ENCODE measurements at regions not wholly inside any gene's neighbourhood (a gene's known extent, or its start where the extent isn't known, plus 50 kb on each side); places are given as distances from the start of the nearest gene placed in this dataset.

DNA sequence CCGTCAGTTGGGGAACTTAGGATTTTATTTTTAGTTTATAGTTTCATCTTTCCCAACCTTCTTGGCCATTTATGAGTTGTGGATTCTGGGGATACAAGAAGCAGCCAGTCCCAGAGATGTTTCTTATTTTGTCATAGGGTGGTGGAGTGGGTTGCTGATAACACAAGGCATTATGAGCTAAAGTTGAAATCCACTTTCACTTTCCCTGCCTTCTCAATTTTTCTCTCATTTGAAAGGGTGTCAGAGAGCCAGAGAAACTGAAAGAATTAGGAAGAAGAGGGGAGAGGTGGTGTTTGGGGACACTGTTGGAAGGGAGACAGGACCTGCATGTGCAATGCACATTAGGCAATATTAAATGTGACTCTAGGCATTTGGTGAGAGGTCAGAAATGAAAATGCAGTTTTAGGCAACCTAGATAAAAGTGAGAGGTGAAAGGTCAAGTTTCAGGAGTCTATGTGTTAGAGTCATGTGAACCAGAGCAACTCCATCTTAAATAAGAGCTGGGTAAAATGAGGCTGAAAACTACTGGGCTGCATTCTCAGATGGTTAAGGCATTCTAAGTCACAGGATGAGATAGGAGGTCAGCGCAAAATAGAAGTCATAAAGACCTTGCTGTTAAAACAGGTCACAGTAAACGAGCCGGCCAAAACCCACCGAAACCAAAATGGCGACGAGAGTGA is 71.1 kb upstream of the F3 start:
- Histone ChIP-seq H3K9me3 (no peaks in the 10 kb centered on the region), H3K27ac (replicated peaks in 1 of 4) (peak overlapping the region in 1 of 4 donors; percentile 18), H3K4me1 (peaks cover 0 to 18% (median 12%) of the 10 kb centered on the region in 4 donors), H3K4me3 (no peak overlapping the region), H3K27me3 (no peaks in the 10 kb centered on the region), H3K36me3 (no peaks in the 10 kb centered on the region)
- intact Hi-C loops (cut with DNase I): no loop called here
- TF ChIP-seq POLR2AphosphoS5 (IDR thresholded peaks at IDR 0.05) (no peak), EP300 (IDR thresholded peaks at IDR 0.05) (no peak), POLR2A (IDR thresholded peaks at IDR 0.05; ENCODE audit: low read depth) (no peak)
- TF ChIP-seq, protein P1, sequence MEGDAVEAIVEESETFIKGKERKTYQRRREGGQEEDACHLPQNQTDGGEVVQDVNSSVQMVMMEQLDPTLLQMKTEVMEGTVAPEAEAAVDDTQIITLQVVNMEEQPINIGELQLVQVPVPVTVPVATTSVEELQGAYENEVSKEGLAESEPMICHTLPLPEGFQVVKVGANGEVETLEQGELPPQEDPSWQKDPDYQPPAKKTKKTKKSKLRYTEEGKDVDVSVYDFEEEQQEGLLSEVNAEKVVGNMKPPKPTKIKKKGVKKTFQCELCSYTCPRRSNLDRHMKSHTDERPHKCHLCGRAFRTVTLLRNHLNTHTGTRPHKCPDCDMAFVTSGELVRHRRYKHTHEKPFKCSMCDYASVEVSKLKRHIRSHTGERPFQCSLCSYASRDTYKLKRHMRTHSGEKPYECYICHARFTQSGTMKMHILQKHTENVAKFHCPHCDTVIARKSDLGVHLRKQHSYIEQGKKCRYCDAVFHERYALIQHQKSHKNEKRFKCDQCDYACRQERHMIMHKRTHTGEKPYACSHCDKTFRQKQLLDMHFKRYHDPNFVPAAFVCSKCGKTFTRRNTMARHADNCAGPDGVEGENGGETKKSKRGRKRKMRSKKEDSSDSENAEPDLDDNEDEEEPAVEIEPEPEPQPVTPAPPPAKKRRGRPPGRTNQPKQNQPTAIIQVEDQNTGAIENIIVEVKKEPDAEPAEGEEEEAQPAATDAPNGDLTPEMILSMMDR (IDR thresholded peaks at IDR 0.05): no peak
- DNase-seq (ENCODE audit: extremely low spot score): no peak
- 89% methylated on average over 7 of the region's 7 CpGs for WGBS

DNA sequence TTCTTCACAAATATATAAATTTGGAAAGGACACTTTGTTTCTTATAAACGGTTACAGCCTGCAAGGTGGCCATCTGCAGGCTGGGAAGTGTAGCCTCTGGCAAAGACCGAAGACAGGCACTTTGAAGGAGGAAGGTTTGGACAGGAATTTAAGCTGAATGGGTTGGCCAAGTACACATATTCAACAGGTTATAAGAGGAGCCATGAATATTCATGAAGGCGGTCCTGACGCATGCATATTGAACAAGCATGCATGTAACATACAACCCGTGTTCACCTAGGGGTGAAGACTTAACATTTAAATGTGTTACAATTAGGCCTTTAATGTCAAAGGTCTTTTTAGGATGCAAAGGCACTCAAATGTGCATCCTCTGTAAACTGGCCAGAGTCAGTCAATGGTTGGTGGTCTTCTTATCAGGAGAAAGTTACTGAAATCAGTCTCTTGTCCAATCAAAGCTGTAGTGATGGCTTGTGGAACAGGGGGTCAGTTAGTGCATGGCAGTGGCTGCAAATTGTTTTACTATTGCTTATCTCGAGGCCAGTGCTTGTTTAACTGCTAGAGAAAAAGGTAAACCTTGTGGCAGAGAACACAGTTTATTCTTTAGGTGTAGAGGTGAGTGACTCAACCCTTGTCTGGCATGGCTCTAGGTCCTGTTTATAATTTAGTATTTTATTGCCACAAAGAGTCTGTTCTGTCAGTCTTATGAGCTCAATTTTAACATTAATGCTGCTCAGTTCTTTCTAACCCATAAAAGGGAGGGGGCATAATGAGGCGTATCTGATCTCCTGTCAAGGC is 70.3 kb upstream of the F3 start:
- no peaks in the 10 kb centered on the region for H3K36me3 ChIP-seq
- peaks cover 0 to 18% (median 12%) of the 10 kb centered on the region in 4 donors for H3K4me1 ChIP-seq
- DNase-seq (ENCODE audit: extremely low spot score): no peak
- H3K9me3 ChIP-seq: no peaks in the 10 kb centered on the region
- peak overlapping the region in 1 of 4 donors; percentile 18 for H3K27ac ChIP-seq (replicated peaks in 1 of 4)
- TF ChIP-seq POLR2AphosphoS5 (IDR thresholded peaks at IDR 0.05): no peak
- WGBS: 86% methylated on average over 7 of the region's 7 CpGs
- H3K4me3 ChIP-seq: no peak overlapping the region
- intact Hi-C loops (cut with DNase I): no loop called here
- no peaks in the 10 kb centered on the region for H3K27me3 ChIP-seq

- 94% methylated on average over 8 of the region's 8 CpGs for WGBS
These were observed 68.1 kb upstream of the F3 start for GRCh38 chr1:94609619-94610018.

DNA sequence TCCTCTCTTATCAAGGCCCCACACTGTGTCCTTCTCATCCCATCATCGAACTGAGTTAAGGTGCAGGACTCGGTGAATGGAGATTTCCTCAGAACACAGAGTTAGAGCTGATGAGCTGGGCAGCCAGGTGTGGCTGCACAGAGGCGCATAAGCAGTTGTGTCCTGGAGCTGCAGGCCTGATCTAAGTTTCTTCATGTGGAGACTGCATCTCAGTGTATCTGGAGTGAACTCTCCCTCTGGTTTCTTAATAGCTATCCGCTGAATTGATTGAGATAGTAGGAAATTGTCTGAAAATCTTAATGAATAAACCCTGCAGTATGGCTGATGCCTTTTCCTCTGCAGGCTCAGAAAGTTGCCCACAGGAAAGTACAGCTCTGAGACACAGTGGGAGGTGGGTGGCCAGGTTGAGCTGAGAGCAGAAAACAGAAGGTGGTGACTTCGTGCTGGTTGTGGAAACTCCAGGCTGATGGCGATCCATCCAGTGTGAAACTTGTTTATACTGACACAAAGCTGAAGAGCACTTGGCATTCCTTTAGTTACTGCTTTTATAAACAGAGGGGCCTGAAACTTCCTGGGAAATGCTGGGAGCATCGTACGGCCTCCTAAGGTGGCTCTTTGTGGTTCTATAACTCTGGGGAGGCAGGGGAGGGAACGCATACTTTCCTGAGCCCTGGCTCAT is 67.4 kb upstream of the F3 start:
- 58% methylated on average over 7 of the region's 9 CpGs for WGBS

More at GRCh38 chr1:94609619-94610018, 68.1 kb upstream of the F3 start:
- TF ChIP-seq EP300 (IDR thresholded peaks at IDR 0.05) (no peak), POLR2A (IDR thresholded peaks at IDR 0.05; ENCODE audit: low read depth) (no peak), POLR2AphosphoS5 (IDR thresholded peaks at IDR 0.05) (no peak)
- TF ChIP-seq, protein P1 (IDR thresholded peaks at IDR 0.05): no peak
- H3K4me3 ChIP-seq: no peak overlapping the region
- peak overlapping the region in 1 of 4 donors; percentile 0 for H3K27ac ChIP-seq (replicated peaks in 1 of 4)
- no peaks in the 10 kb centered on the region for H3K36me3 ChIP-seq
- H3K27me3 ChIP-seq: no peaks in the 10 kb centered on the region
- no peaks in the 10 kb centered on the region for H3K9me3 ChIP-seq
- peaks cover 0 to 18% (median 12%) of the 10 kb centered on the region in 4 donors for H3K4me1 ChIP-seq
- DNase-seq (ENCODE audit: extremely low spot score): no peak
- intact Hi-C loops (cut with DNase I): no loop called here

More for the DNA sequence above, 67.4 kb upstream of the F3 start:
- Histone ChIP-seq H3K4me1 (peaks cover 0 to 18% (median 12%) of the 10 kb centered on the region in 4 donors), H3K27me3 (no peaks in the 10 kb centered on the region), H3K9me3 (no peaks in the 10 kb centered on the region), H3K27ac (replicated peaks in 1 of 4) (peak overlapping the region in 1 of 4 donors; percentile 0), H3K4me3 (no peak overlapping the region), H3K36me3 (no peaks in the 10 kb centered on the region)
- intact Hi-C loops (cut with DNase I): no loop called here
- DNase-seq (ENCODE audit: extremely low spot score): no peak
- TF ChIP-seq, protein P1 (IDR thresholded peaks at IDR 0.05): no peak
